ENCODE measurements at regions not wholly inside any gene's neighbourhood (a gene's known extent, or its start where the extent isn't known, plus 50 kb on each side); places are given as distances from the start of the nearest gene placed in this dataset.

DNA sequence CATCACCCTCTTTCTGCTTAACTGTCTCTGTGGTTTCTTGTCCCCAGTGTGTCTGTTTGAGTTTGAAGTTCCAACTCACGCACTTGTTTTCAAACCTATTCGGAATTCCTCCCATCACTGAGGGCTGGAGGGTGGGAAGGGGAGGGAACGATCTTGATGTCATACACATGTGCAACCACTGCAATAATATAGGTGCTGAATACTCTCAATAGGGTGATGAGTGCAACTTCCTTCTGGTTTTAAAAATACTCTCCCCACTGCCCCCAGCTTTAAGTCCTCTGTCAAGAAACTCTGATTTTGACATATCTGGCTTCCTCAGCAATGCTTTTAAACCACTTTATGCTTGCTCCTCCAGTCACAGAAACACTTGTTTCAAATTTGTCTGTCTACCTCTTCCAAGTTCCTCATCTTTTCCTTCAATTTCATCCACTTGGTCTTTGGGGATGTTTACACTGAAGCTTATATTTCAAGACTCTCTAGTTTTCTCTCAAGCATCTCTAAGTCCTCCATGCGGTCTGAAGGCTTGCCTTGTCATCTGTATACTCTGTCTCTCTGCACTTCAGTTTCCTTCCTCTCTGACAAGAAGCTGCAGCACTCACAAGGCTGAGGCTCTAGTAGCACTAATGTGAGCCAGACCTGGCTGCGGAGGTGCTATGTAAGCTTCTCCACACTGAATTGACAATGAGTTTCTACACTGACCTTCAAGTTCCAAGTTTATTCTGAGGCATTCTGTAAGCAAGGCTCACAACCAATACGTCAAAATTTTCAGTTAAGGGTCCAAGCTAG, 422.3 kb downstream of the ZEB2 start:
- H3K4me1 ChIP-seq (ENCODE audit: control insufficient read depth, insufficient read depth, low read length): peaks cover 7% of the 10 kb centered on the region
- no peak overlapping the region for H3K4me3 ChIP-seq (ENCODE audit: low read depth, low read length)
- H3K36me3 ChIP-seq (ENCODE audit: control insufficient read depth, insufficient read depth, low read length): no peaks in the 10 kb centered on the region
- H3K9me3 ChIP-seq (ENCODE audit: control insufficient read depth, insufficient read depth, low read length): no peaks in the 10 kb centered on the region
- H3K9ac ChIP-seq (ENCODE audit: low read depth, low read length): no peak overlapping the region
- no peak overlapping the region for H3K27ac ChIP-seq (ENCODE audit: low read depth, low read length)
- no peaks in the 10 kb centered on the region for H3K27me3 ChIP-seq (ENCODE audit: control insufficient read depth, insufficient read depth, low read length)

- H3K9ac ChIP-seq (ENCODE audit: low read depth, low read length): no peak overlapping the region
Observed at GRCh38 chr2:144096531-144096930, 423.4 kb downstream of the ZEB2 start.

GRCh38 chr2:144094408-144095151, 425.3 kb downstream of the ZEB2 start:
- Histone ChIP-seq H3K36me3 (ENCODE audit: control insufficient read depth, insufficient read depth, low read length) (no peaks in the 10 kb centered on the region), H3K27me3 (ENCODE audit: control insufficient read depth, insufficient read depth, low read length) (no peaks in the 10 kb centered on the region), H3K9ac (ENCODE audit: low read depth, low read length) (no peak overlapping the region)

More at GRCh38 chr2:144096531-144096930, 423.4 kb downstream of the ZEB2 start:
- Histone ChIP-seq H3K36me3 (ENCODE audit: control insufficient read depth, insufficient read depth, low read length) (no peaks in the 10 kb centered on the region), H3K4me3 (ENCODE audit: low read depth, low read length) (no peak overlapping the region), H3K27ac (ENCODE audit: low read depth, low read length) (no peak overlapping the region), H3K27me3 (ENCODE audit: control insufficient read depth, insufficient read depth, low read length) (no peaks in the 10 kb centered on the region), H3K9me3 (ENCODE audit: control insufficient read depth, insufficient read depth, low read length) (no peaks in the 10 kb centered on the region), H3K4me1 (ENCODE audit: control insufficient read depth, insufficient read depth, low read length) (peaks cover 7% of the 10 kb centered on the region)

GRCh38 chr2:144091622-144092021, 428.3 kb downstream of the ZEB2 start:
- Histone ChIP-seq H3K9me3 (ENCODE audit: control insufficient read depth, insufficient read depth, low read length) (no peaks in the 10 kb centered on the region), H3K9ac (ENCODE audit: low read depth, low read length) (no peak overlapping the region), H3K4me3 (ENCODE audit: low read depth, low read length) (no peak overlapping the region), H3K27me3 (ENCODE audit: control insufficient read depth, insufficient read depth, low read length) (no peaks in the 10 kb centered on the region), H3K27ac (ENCODE audit: low read depth, low read length) (no peak overlapping the region), H3K4me1 (ENCODE audit: control insufficient read depth, insufficient read depth, low read length) (no peaks in the 10 kb centered on the region), H3K36me3 (ENCODE audit: control insufficient read depth, insufficient read depth, low read length) (no peaks in the 10 kb centered on the region)

More at GRCh38 chr2:144094408-144095151, 425.3 kb downstream of the ZEB2 start:
- no peaks in the 10 kb centered on the region for H3K9me3 ChIP-seq (ENCODE audit: control insufficient read depth, insufficient read depth, low read length)
- peaks cover 1% of the 10 kb centered on the region; the same call in 1 of the 2 replicates for H3K4me1 ChIP-seq (ENCODE audit: control insufficient read depth, insufficient read depth, low read length)
- H3K4me3 ChIP-seq (ENCODE audit: low read depth, low read length): no peak overlapping the region
- H3K27ac ChIP-seq (ENCODE audit: low read depth, low read length): no peak overlapping the region

DNA sequence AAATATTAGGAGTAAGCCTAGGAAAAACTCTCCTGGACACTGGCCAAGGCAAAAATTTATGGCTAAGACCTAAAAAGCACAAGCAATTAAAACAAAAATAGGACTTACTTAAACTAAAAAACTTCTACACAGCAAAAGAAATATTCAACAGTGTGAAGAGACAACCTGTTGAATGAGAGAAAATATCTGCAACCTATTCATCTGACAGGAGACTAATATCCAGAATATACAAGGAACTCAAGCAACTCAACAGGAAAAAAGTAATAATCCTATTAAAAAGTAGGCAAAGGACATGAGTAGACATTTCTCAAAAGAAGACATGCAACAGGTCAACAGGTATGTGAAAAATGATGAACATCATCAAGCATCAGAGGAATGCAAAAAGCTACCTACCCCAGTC, 431.1 kb downstream of the ZEB2 start:
- no peaks in the 10 kb centered on the region for H3K4me1 ChIP-seq (ENCODE audit: control insufficient read depth, insufficient read depth, low read length)
- no peak overlapping the region for H3K9ac ChIP-seq (ENCODE audit: low read depth, low read length)
- H3K4me3 ChIP-seq (ENCODE audit: low read depth, low read length): no peak overlapping the region
- H3K27ac ChIP-seq (ENCODE audit: low read depth, low read length): no peak overlapping the region
- H3K9me3 ChIP-seq (ENCODE audit: control insufficient read depth, insufficient read depth, low read length): no peaks in the 10 kb centered on the region
- H3K36me3 ChIP-seq (ENCODE audit: control insufficient read depth, insufficient read depth, low read length): no peaks in the 10 kb centered on the region
- no peaks in the 10 kb centered on the region for H3K27me3 ChIP-seq (ENCODE audit: control insufficient read depth, insufficient read depth, low read length)

GRCh38 chr2:144086965-144087364, 433.0 kb downstream of the ZEB2 start:
- no peaks in the 10 kb centered on the region for H3K36me3 ChIP-seq (ENCODE audit: control insufficient read depth, insufficient read depth, low read length)
- H3K9ac ChIP-seq (ENCODE audit: low read depth, low read length): no peak overlapping the region
- H3K9me3 ChIP-seq (ENCODE audit: control insufficient read depth, insufficient read depth, low read length): no peaks in the 10 kb centered on the region
- no peak overlapping the region for H3K27ac ChIP-seq (ENCODE audit: low read depth, low read length)
- no peaks in the 10 kb centered on the region for H3K4me1 ChIP-seq (ENCODE audit: control insufficient read depth, insufficient read depth, low read length)
- H3K27me3 ChIP-seq (ENCODE audit: control insufficient read depth, insufficient read depth, low read length): no peaks in the 10 kb centered on the region
- H3K4me3 ChIP-seq (ENCODE audit: low read depth, low read length): no peak overlapping the region

GRCh38 chr2:144085016-144085415, 434.9 kb downstream of the ZEB2 start:
- Histone ChIP-seq H3K4me1 (ENCODE audit: control insufficient read depth, insufficient read depth, low read length) (peaks cover 7% of the 10 kb centered on the region), H3K27ac (ENCODE audit: low read depth, low read length) (no peak overlapping the region), H3K36me3 (ENCODE audit: control insufficient read depth, insufficient read depth, low read length) (no peaks in the 10 kb centered on the region), H3K9ac (ENCODE audit: low read depth, low read length) (no peak overlapping the region), H3K27me3 (ENCODE audit: control insufficient read depth, insufficient read depth, low read length) (no peaks in the 10 kb centered on the region), H3K4me3 (ENCODE audit: low read depth, low read length) (no peak overlapping the region), H3K9me3 (ENCODE audit: control insufficient read depth, insufficient read depth, low read length) (no peaks in the 10 kb centered on the region)

GRCh38 chr2:144084114-144084661, 435.7 kb downstream of the ZEB2 start:
- H3K27me3 ChIP-seq (ENCODE audit: control insufficient read depth, insufficient read depth, low read length): no peaks in the 10 kb centered on the region
- no peak overlapping the region for H3K4me3 ChIP-seq (ENCODE audit: low read depth, low read length)
- H3K9me3 ChIP-seq (ENCODE audit: control insufficient read depth, insufficient read depth, low read length): no peaks in the 10 kb centered on the region
- no peak overlapping the region for H3K9ac ChIP-seq (ENCODE audit: low read depth, low read length)
- H3K27ac ChIP-seq (ENCODE audit: low read depth, low read length): no peak overlapping the region
- no peaks in the 10 kb centered on the region for H3K36me3 ChIP-seq (ENCODE audit: control insufficient read depth, insufficient read depth, low read length)
- H3K4me1 ChIP-seq (ENCODE audit: control insufficient read depth, insufficient read depth, low read length): peaks cover 7% of the 10 kb centered on the region

- Histone ChIP-seq H3K4me3 (ENCODE audit: low read depth, low read length) (no peak overlapping the region), H3K9ac (ENCODE audit: low read depth, low read length) (no peak overlapping the region), H3K36me3 (ENCODE audit: control insufficient read depth, insufficient read depth, low read length) (no peaks in the 10 kb centered on the region), H3K27me3 (ENCODE audit: control insufficient read depth, insufficient read depth, low read length) (no peaks in the 10 kb centered on the region), H3K9me3 (ENCODE audit: control insufficient read depth, insufficient read depth, low read length) (no peaks in the 10 kb centered on the region), H3K27ac (ENCODE audit: low read depth, low read length) (no peak overlapping the region), H3K4me1 (ENCODE audit: control insufficient read depth, insufficient read depth, low read length) (peaks cover 7% of the 10 kb centered on the region)
Observed at GRCh38 chr2:144083211-144083610, 436.7 kb downstream of the ZEB2 start.

DNA sequence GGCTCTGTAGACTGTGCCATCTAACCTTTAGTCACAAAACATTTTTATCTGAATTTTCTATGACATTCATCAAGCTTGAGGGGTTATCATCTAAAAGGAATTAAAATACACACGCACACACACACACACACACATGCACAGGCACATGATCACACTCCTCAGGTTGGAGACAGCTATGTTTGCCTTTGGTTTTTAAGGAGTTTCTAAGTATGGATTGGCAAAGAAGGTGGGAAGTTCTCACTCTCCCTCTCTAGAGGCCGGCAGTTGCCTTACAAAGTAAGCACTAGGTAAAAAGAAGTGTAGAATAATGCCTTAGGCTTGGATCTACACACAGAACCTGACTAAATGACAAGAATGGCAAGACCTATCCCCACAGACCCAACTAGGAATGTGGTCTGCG, 437.1 kb downstream of the ZEB2 start:
- H3K4me3 ChIP-seq (ENCODE audit: low read depth, low read length): no peak overlapping the region
- H3K9me3 ChIP-seq (ENCODE audit: control insufficient read depth, insufficient read depth, low read length): no peaks in the 10 kb centered on the region
- H3K9ac ChIP-seq (ENCODE audit: low read depth, low read length): no peak overlapping the region
- H3K27ac ChIP-seq (ENCODE audit: low read depth, low read length): no peak overlapping the region
- peaks cover 7% of the 10 kb centered on the region for H3K4me1 ChIP-seq (ENCODE audit: control insufficient read depth, insufficient read depth, low read length)
- H3K27me3 ChIP-seq (ENCODE audit: control insufficient read depth, insufficient read depth, low read length): no peaks in the 10 kb centered on the region
- no peaks in the 10 kb centered on the region for H3K36me3 ChIP-seq (ENCODE audit: control insufficient read depth, insufficient read depth, low read length)

DNA sequence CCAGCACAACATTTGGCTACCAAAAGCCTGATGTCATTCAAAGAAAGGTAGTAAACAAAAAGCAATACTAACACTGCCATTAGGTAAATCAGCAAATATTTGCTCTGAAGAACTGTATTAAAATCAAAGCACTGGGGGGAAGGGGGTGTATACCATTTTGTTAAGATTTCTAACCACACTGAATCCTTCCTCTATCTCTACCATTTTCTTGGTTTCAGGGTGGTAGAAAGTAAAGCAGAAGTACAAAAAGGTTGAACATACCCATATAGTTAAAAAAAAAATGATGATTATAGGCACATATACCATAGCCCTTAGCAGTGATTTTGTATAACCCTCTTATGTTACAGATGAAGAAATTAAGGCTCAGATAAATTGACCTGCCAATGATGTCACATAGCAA, 437.6 kb downstream of the ZEB2 start:
- no peak overlapping the region for H3K27ac ChIP-seq (ENCODE audit: low read depth, low read length)
- no peaks in the 10 kb centered on the region for H3K9me3 ChIP-seq (ENCODE audit: control insufficient read depth, insufficient read depth, low read length)
- H3K36me3 ChIP-seq (ENCODE audit: control insufficient read depth, insufficient read depth, low read length): no peaks in the 10 kb centered on the region
- H3K9ac ChIP-seq (ENCODE audit: low read depth, low read length): no peak overlapping the region
- H3K4me1 ChIP-seq (ENCODE audit: control insufficient read depth, insufficient read depth, low read length): peaks cover 7% of the 10 kb centered on the region
- no peak overlapping the region for H3K4me3 ChIP-seq (ENCODE audit: low read depth, low read length)
- H3K27me3 ChIP-seq (ENCODE audit: control insufficient read depth, insufficient read depth, low read length): no peaks in the 10 kb centered on the region

Data from HUES48 (cell line).